Psoas muscle (tissue), 7 donors: ENCODE measurements at regions not wholly inside any gene's neighbourhood (a gene's known extent, or its start where the extent isn't known, plus 50 kb on each side); places are given as distances from the start of the nearest gene placed in this dataset.
"Not testable (repeated sequence)": the region's sequence is repeated elsewhere in the genome, so short reads cannot be mapped to it uniquely, and the experiment has no call there.

Experiments
- ATAC-seq, 4 donors: fragments of 200-7000 bp; cut with Tn5 transposase; one replicate each; pipeline ENCODE4 v1.9.1; 2020; ENCODE audit warnings: moderate library complexity in 3 of 4, mild to moderate bottlenecking in 2 of 4
- DNase-seq, 2 donors: peaks; one replicate each; pipeline ENCODE4 v3.0.0-alpha.2; 2020
- H3K27ac ChIP-seq: fragments of 200-600 bp; one replicate; pipeline ENCODE4 v1.8.0; 2022
- H3K27me3 ChIP-seq, 3 donors: fragments of 200-600 bp in 1 of 3; one replicate each; pipeline versions ENCODE4 v1.6.1 to v1.8.0; 2013 to 2022; ENCODE audit warnings: low read length in 2 of 3, mild to moderate bottlenecking in 2 of 3, moderate library complexity in 1 of 3; ENCODE audit not compliant: insufficient read depth in 3 of 3
- H3K36me3 ChIP-seq, 2 donors: fragments of 200-600 bp in 1 of 2; one replicate each; pipeline versions ENCODE4 v1.6.1 to v1.8.0; 2013 to 2022; ENCODE audit warnings: low read depth in 1 of 2, mild to moderate bottlenecking in 1 of 2, moderate library complexity in 1 of 2; ENCODE audit not compliant: insufficient read depth in 1 of 2
- H3K4me1 ChIP-seq: fragments of 200-600 bp; one replicate; pipeline ENCODE4 v1.8.0; 2022
- H3K4me3 ChIP-seq: fragments of 200-600 bp; one replicate; pipeline ENCODE4 v1.8.0; 2022; ENCODE audit warnings: mild to moderate bottlenecking
- H3K9me3 ChIP-seq: fragments of 200-600 bp; one replicate; pipeline ENCODE4 v1.8.0; 2022
- CTCF ChIP-seq: fragments of 200-600 bp; IDR thresholded peaks from one replicate; pipeline ENCODE4 v1.8.0; 2022; ENCODE audit warnings: antibody characterized with exemption
- WGBS, 3 donors: extraction: QIAGEN DNeasy Blood & Tissue Kit; methylation state at CpG; one replicate each; pipeline versions ENCODE4 v1.1.6 to v1.1.7; 2013; 5-methylcytosine and 5-hydroxymethylcytosine counted together
- intact Hi-C, 2 donors: fragments of 100-400 bp; cut with DNase I; formaldehyde crosslinking; loops; one replicate each; pipeline versions ENCODE4 v1.11.0 to v1.14.2; 2022
- donor health status: healthy with polysubstance abuse.
- donor health status: DM: no; HTN: no; CAD: no; lungs with moderate emphysema.
- donor health status: Bipolar disorder and iron deficiency.
- donor health status: healthy.
- donor health status: DM: yes; HTN: yes; CAD: no.
- donor health status: DM: no; HTN: no; CAD: no.
- donor health status: DM: yes; HTN: yes; CAD: no.

GRCh38 chr16:34743115-34743514 lies 1283.7 kb downstream of the TP53TG3F start:
- H3K27ac ChIP-seq, result no peak overlapping the region
- no peaks in the 10 kb centered on the region for H3K36me3 ChIP-seq
- peaks cover 52% of the 10 kb centered on the region for H3K9me3 ChIP-seq
- no peak for ATAC-seq
- DNase-seq, result no peak
- no peak for TF ChIP-seq CTCF
- intact Hi-C loops, result no loop called here
- no peaks in the 10 kb centered on the region for H3K27me3 ChIP-seq
- no peak overlapping the region for H3K4me3 ChIP-seq
- no peaks in the 10 kb centered on the region for H3K4me1 ChIP-seq
- 82 to 87% (median 83%) methylated on average over 15 of the region's 15 CpGs for WGBS, 3 donors

GRCh38 chr16:34758835-34759234 lies 1299.4 kb downstream of the TP53TG3F start:
- no peaks in the 10 kb centered on the region for H3K27me3 ChIP-seq
- H3K36me3 ChIP-seq, result no peaks in the 10 kb centered on the region
- H3K27ac ChIP-seq, result no peak overlapping the region
- no peak for DNase-seq
- intact Hi-C loops, result no loop called here
- H3K9me3 ChIP-seq, result peaks cover 66% of the 10 kb centered on the region
- ATAC-seq, result no peak
- WGBS, 3 donors, result 77 to 83% (median 79%) methylated on average over 13 of the region's 13 CpGs
- no peak for TF ChIP-seq CTCF
- H3K4me1 ChIP-seq, result no peaks in the 10 kb centered on the region
- no peak overlapping the region for H3K4me3 ChIP-seq

- H3K4me1 ChIP-seq, H3K9me3 ChIP-seq, DNase-seq, H3K27me3 ChIP-seq, ATAC-seq, H3K36me3 ChIP-seq, intact Hi-C loops, H3K4me3 ChIP-seq, H3K27ac ChIP-seq: not testable (repeated sequence)
- WGBS, 3 donors, result 22 to 30% (median 23%) methylated on average over 2 of the region's 2 CpGs
Observed at GRCh38 chr16:34791835-34792234, 1332.4 kb downstream of the TP53TG3F start.

- intact Hi-C loops, result no loop called here
- Histone ChIP-seq H3K36me3 (no peaks in the 10 kb centered on the region), H3K27ac (no peak overlapping the region), H3K9me3 (no peaks in the 10 kb centered on the region), H3K4me1 (no peaks in the 10 kb centered on the region), H3K27me3 (no peaks in the 10 kb centered on the region), H3K4me3 (no peak overlapping the region)
- DNase-seq, result peak; percentile 6 to 35
- ATAC-seq, result no peak
- no peak for TF ChIP-seq CTCF
- 57 to 64% (median 59%) methylated on average over 26 to 47 of the region's 47 CpGs for WGBS, 3 donors
Observed at GRCh38 chr16:34801875-34802274, 1342.5 kb downstream of the TP53TG3F start.

GRCh38 chr16:34802396-34802795 lies 1343.0 kb downstream of the TP53TG3F start:
- intact Hi-C loops, result no loop called here
- Histone ChIP-seq H3K27ac (no peak overlapping the region), H3K9me3 (no peaks in the 10 kb centered on the region), H3K36me3 (no peaks in the 10 kb centered on the region), H3K4me3 (no peak overlapping the region), H3K27me3 (no peaks in the 10 kb centered on the region), H3K4me1 (no peaks in the 10 kb centered on the region)
- DNase-seq (no peak), ATAC-seq (no peak)
- TF ChIP-seq CTCF, result no peak
- 49 to 57% (median 57%) methylated on average over 23 to 55 of the region's 55 CpGs for WGBS, 3 donors
